ENCODE measurements at regions not wholly inside any gene's neighbourhood (a gene's known extent, or its start where the extent isn't known, plus 50 kb on each side); places are given as distances from the start of the nearest gene placed in this dataset.

- Histone ChIP-seq H2AFZ (ENCODE audit: low read length) (no peak overlapping the region), H3K9ac (ENCODE audit: low read length) (no peak overlapping the region), H4K20me1 (ENCODE audit: insufficient read depth, low read depth, low read length) (no peaks in the 10 kb centered on the region), H3K36me3 (ENCODE audit: insufficient read depth, low read length) (no peaks in the 10 kb centered on the region), H3K9me2 (replicated peaks; ENCODE audit: insufficient read depth, low read length) (no peaks in the 10 kb centered on the region), H3K27ac (ENCODE audit: low read length) (no peak overlapping the region), H3K4me3 (ENCODE audit: low read length) (no peak overlapping the region), H3K4me1 (ENCODE audit: low read length) (no peaks in the 10 kb centered on the region), H3K79me2 (ENCODE audit: low read length) (no peaks in the 10 kb centered on the region), H3K4me2 (ENCODE audit: low read depth, low read length, poor library complexity, severe bottlenecking) (no peak overlapping the region), H3K9me3 (ENCODE audit: low read length) (no peaks in the 10 kb centered on the region), H3K27me3 (ENCODE audit: low read length) (no peaks in the 10 kb centered on the region)
- DNase-seq: no peak
Observed at GRCh38 chr2:14385043-14385442, 247.5 kb upstream of the LRATD1 start.

GRCh38 chr2:14387332-14387731 lies 245.2 kb upstream of the LRATD1 start:
- Histone ChIP-seq H2AFZ (ENCODE audit: low read length) (no peak overlapping the region), H3K36me3 (ENCODE audit: insufficient read depth, low read length) (no peaks in the 10 kb centered on the region), H3K9ac (ENCODE audit: low read length) (no peak overlapping the region), H3K9me3 (ENCODE audit: low read length) (no peaks in the 10 kb centered on the region), H3K79me2 (ENCODE audit: low read length) (no peaks in the 10 kb centered on the region), H3K27me3 (ENCODE audit: low read length) (no peaks in the 10 kb centered on the region), H3K4me2 (ENCODE audit: low read depth, low read length, poor library complexity, severe bottlenecking) (no peak overlapping the region), H3K4me3 (ENCODE audit: low read length) (no peak overlapping the region), H3K4me1 (ENCODE audit: low read length) (no peaks in the 10 kb centered on the region), H3K27ac (ENCODE audit: low read length) (no peak overlapping the region), H4K20me1 (ENCODE audit: insufficient read depth, low read depth, low read length) (no peaks in the 10 kb centered on the region), H3K9me2 (replicated peaks; ENCODE audit: insufficient read depth, low read length) (no peaks in the 10 kb centered on the region)
- DNase-seq: no peak

- Histone ChIP-seq H3K79me2 (ENCODE audit: low read length) (no peaks in the 10 kb centered on the region), H3K4me2 (ENCODE audit: low read depth, low read length, poor library complexity, severe bottlenecking) (no peak overlapping the region), H3K9ac (ENCODE audit: low read length) (no peak overlapping the region), H3K9me2 (replicated peaks; ENCODE audit: insufficient read depth, low read length) (no peaks in the 10 kb centered on the region), H3K36me3 (ENCODE audit: insufficient read depth, low read length) (no peaks in the 10 kb centered on the region), H3K4me1 (ENCODE audit: low read length) (no peaks in the 10 kb centered on the region), H2AFZ (ENCODE audit: low read length) (no peak overlapping the region), H3K27me3 (ENCODE audit: low read length) (no peaks in the 10 kb centered on the region), H3K4me3 (ENCODE audit: low read length) (no peak overlapping the region), H4K20me1 (ENCODE audit: insufficient read depth, low read depth, low read length) (no peaks in the 10 kb centered on the region), H3K9me3 (ENCODE audit: low read length) (no peaks in the 10 kb centered on the region), H3K27ac (ENCODE audit: low read length) (no peak overlapping the region)
- DNase-seq: no peak
Observed at GRCh38 chr2:14388724-14389123, 243.8 kb upstream of the LRATD1 start.

GRCh38 chr2:14396533-14397083 lies 235.9 kb upstream of the LRATD1 start:
- H3K4me3 ChIP-seq (ENCODE audit: low read length): no peak overlapping the region
- H3K79me2 ChIP-seq (ENCODE audit: low read length): no peaks in the 10 kb centered on the region
- H3K9me3 ChIP-seq (ENCODE audit: low read length): no peaks in the 10 kb centered on the region
- H3K9ac ChIP-seq (ENCODE audit: low read length): no peak overlapping the region
- H3K36me3 ChIP-seq (ENCODE audit: insufficient read depth, low read length): no peaks in the 10 kb centered on the region
- no peak for DNase-seq
- H3K27me3 ChIP-seq (ENCODE audit: low read length): no peaks in the 10 kb centered on the region
- H3K4me2 ChIP-seq (ENCODE audit: low read depth, low read length, poor library complexity, severe bottlenecking): no peak overlapping the region
- no peaks in the 10 kb centered on the region for H3K4me1 ChIP-seq (ENCODE audit: low read length)
- H3K9me2 ChIP-seq (replicated peaks; ENCODE audit: insufficient read depth, low read length): no peaks in the 10 kb centered on the region
- H2AFZ ChIP-seq (ENCODE audit: low read length): no peak overlapping the region
- no peaks in the 10 kb centered on the region for H4K20me1 ChIP-seq (ENCODE audit: insufficient read depth, low read depth, low read length)
- H3K27ac ChIP-seq (ENCODE audit: low read length): no peak overlapping the region

GRCh38 chr2:14398641-14399040 lies 233.9 kb upstream of the LRATD1 start:
- Histone ChIP-seq H3K9ac (ENCODE audit: low read length) (no peak overlapping the region), H4K20me1 (ENCODE audit: insufficient read depth, low read depth, low read length) (no peaks in the 10 kb centered on the region), H3K9me3 (ENCODE audit: low read length) (no peaks in the 10 kb centered on the region), H3K4me2 (ENCODE audit: low read depth, low read length, poor library complexity, severe bottlenecking) (no peak overlapping the region), H3K36me3 (ENCODE audit: insufficient read depth, low read length) (no peaks in the 10 kb centered on the region), H3K4me3 (ENCODE audit: low read length) (no peak overlapping the region), H3K4me1 (ENCODE audit: low read length) (no peaks in the 10 kb centered on the region), H3K27me3 (ENCODE audit: low read length) (no peaks in the 10 kb centered on the region), H3K9me2 (replicated peaks; ENCODE audit: insufficient read depth, low read length) (no peaks in the 10 kb centered on the region), H3K79me2 (ENCODE audit: low read length) (no peaks in the 10 kb centered on the region), H2AFZ (ENCODE audit: low read length) (no peak overlapping the region), H3K27ac (ENCODE audit: low read length) (no peak overlapping the region)
- DNase-seq: no peak

- Histone ChIP-seq H3K9me2 (replicated peaks; ENCODE audit: insufficient read depth, low read length) (no peaks in the 10 kb centered on the region), H3K27me3 (ENCODE audit: low read length) (no peaks in the 10 kb centered on the region), H3K9ac (ENCODE audit: low read length) (no peak overlapping the region), H3K27ac (ENCODE audit: low read length) (no peak overlapping the region), H4K20me1 (ENCODE audit: insufficient read depth, low read depth, low read length) (no peaks in the 10 kb centered on the region), H3K4me1 (ENCODE audit: low read length) (no peaks in the 10 kb centered on the region), H3K4me3 (ENCODE audit: low read length) (no peak overlapping the region), H3K79me2 (ENCODE audit: low read length) (no peaks in the 10 kb centered on the region), H3K36me3 (ENCODE audit: insufficient read depth, low read length) (no peaks in the 10 kb centered on the region), H2AFZ (ENCODE audit: low read length) (no peak overlapping the region), H3K9me3 (ENCODE audit: low read length) (no peaks in the 10 kb centered on the region), H3K4me2 (ENCODE audit: low read depth, low read length, poor library complexity, severe bottlenecking) (no peak overlapping the region)
- DNase-seq: no peak
Observed at GRCh38 chr2:14401873-14402272, 230.6 kb upstream of the LRATD1 start.

- H3K4me2 ChIP-seq (ENCODE audit: low read depth, low read length, poor library complexity, severe bottlenecking): no peak overlapping the region
- no peak overlapping the region for H2AFZ ChIP-seq (ENCODE audit: low read length)
- H3K79me2 ChIP-seq (ENCODE audit: low read length): no peaks in the 10 kb centered on the region
- H4K20me1 ChIP-seq (ENCODE audit: insufficient read depth, low read depth, low read length): no peaks in the 10 kb centered on the region
- no peaks in the 10 kb centered on the region for H3K4me1 ChIP-seq (ENCODE audit: low read length)
- no peak for DNase-seq
- H3K27ac ChIP-seq (ENCODE audit: low read length): no peak overlapping the region
- no peak overlapping the region for H3K9ac ChIP-seq (ENCODE audit: low read length)
- no peaks in the 10 kb centered on the region for H3K9me2 ChIP-seq (replicated peaks; ENCODE audit: insufficient read depth, low read length)
- H3K27me3 ChIP-seq (ENCODE audit: low read length): no peaks in the 10 kb centered on the region
- no peak overlapping the region for H3K4me3 ChIP-seq (ENCODE audit: low read length)
- H3K9me3 ChIP-seq (ENCODE audit: low read length): no peaks in the 10 kb centered on the region
- H3K36me3 ChIP-seq (ENCODE audit: insufficient read depth, low read length): no peaks in the 10 kb centered on the region
Observed at GRCh38 chr2:14408695-14409094, 223.8 kb upstream of the LRATD1 start.

- no peak overlapping the region for H3K4me2 ChIP-seq (ENCODE audit: low read depth, low read length, poor library complexity, severe bottlenecking)
Observed at GRCh38 chr2:14417551-14417950, 215.0 kb upstream of the LRATD1 start.

GRCh38 chr2:14418115-14418514 lies 214.4 kb upstream of the LRATD1 start:
- Histone ChIP-seq H3K4me3 (ENCODE audit: low read length) (no peak overlapping the region), H2AFZ (ENCODE audit: low read length) (no peak overlapping the region), H4K20me1 (ENCODE audit: insufficient read depth, low read depth, low read length) (no peaks in the 10 kb centered on the region), H3K4me1 (ENCODE audit: low read length) (no peaks in the 10 kb centered on the region), H3K27ac (ENCODE audit: low read length) (no peak overlapping the region), H3K36me3 (ENCODE audit: insufficient read depth, low read length) (no peaks in the 10 kb centered on the region), H3K9me2 (replicated peaks; ENCODE audit: insufficient read depth, low read length) (no peaks in the 10 kb centered on the region), H3K79me2 (ENCODE audit: low read length) (no peaks in the 10 kb centered on the region), H3K9me3 (ENCODE audit: low read length) (no peaks in the 10 kb centered on the region), H3K4me2 (ENCODE audit: low read depth, low read length, poor library complexity, severe bottlenecking) (no peak overlapping the region), H3K9ac (ENCODE audit: low read length) (no peak overlapping the region), H3K27me3 (ENCODE audit: low read length) (no peaks in the 10 kb centered on the region)
- DNase-seq: no peak

More at GRCh38 chr2:14417551-14417950, 215.0 kb upstream of the LRATD1 start:
- Histone ChIP-seq H3K9ac (ENCODE audit: low read length) (no peak overlapping the region), H3K79me2 (ENCODE audit: low read length) (no peaks in the 10 kb centered on the region), H3K9me3 (ENCODE audit: low read length) (no peaks in the 10 kb centered on the region), H2AFZ (ENCODE audit: low read length) (no peak overlapping the region), H3K27ac (ENCODE audit: low read length) (no peak overlapping the region), H3K36me3 (ENCODE audit: insufficient read depth, low read length) (no peaks in the 10 kb centered on the region), H3K9me2 (replicated peaks; ENCODE audit: insufficient read depth, low read length) (no peaks in the 10 kb centered on the region), H3K4me3 (ENCODE audit: low read length) (no peak overlapping the region), H4K20me1 (ENCODE audit: insufficient read depth, low read depth, low read length) (no peaks in the 10 kb centered on the region), H3K27me3 (ENCODE audit: low read length) (no peaks in the 10 kb centered on the region), H3K4me1 (ENCODE audit: low read length) (no peaks in the 10 kb centered on the region)
- DNase-seq: no peak

All from Karpas-422 (cell line).